RPMI8226 (cell line): ENCODE measurements at regions not wholly inside any gene's neighbourhood (a gene's known extent, or its start where the extent isn't known, plus 50 kb on each side); places are given as distances from the start of the nearest gene placed in this dataset.
A peak's percentile ranks its signal among the peaks of the same experiment; 100 is the strongest.

ENCODE experiments used
- DNase-seq: peaks from one replicate; pipeline ENCODE4 v3.0.0-alpha.2; 2015

GRCh38 chr6:41451515-41452163 lies 94.5 kb upstream of the FOXP4 start:
- no peak for DNase-seq

GRCh38 chr6:41452763-41453162 lies 93.4 kb upstream of the FOXP4 start:
- no peak for DNase-seq

- no peak for DNase-seq
Measured at GRCh38 chr6:41453244-41453643, 92.9 kb upstream of the FOXP4 start.

GRCh38 chr6:41454189-41454789 lies 91.9 kb upstream of the FOXP4 start:
- DNase-seq = no peak

GRCh38 chr6:41455410-41455809 lies 90.8 kb upstream of the FOXP4 start:
- no peak for DNase-seq

- no peak for DNase-seq
Measured at GRCh38 chr6:41455818-41456217, 90.4 kb upstream of the FOXP4 start.

- no peak for DNase-seq
Measured at GRCh38 chr6:41457303-41457670, 88.9 kb upstream of the FOXP4 start.

GRCh38 chr6:41459738-41460137 lies 86.4 kb upstream of the FOXP4 start:
- DNase-seq = no peak

- DNase-seq = no peak
Measured at GRCh38 chr6:41460742-41461336, 85.3 kb upstream of the FOXP4 start.

GRCh38 chr6:41462033-41462432 lies 84.1 kb upstream of the FOXP4 start:
- DNase-seq = no peak

- DNase-seq = peak; percentile 65
Measured at GRCh38 chr6:41463062-41463930, 82.9 kb upstream of the FOXP4 start.

- no peak for DNase-seq
Measured at GRCh38 chr6:41464019-41464418, 82.2 kb upstream of the FOXP4 start.

GRCh38 chr6:41464481-41464880 lies 81.7 kb upstream of the FOXP4 start:
- no peak for DNase-seq

- no peak for DNase-seq
Measured at GRCh38 chr6:41466437-41466990, 79.7 kb upstream of the FOXP4 start.

GRCh38 chr6:41467061-41467460 lies 79.1 kb upstream of the FOXP4 start:
- no peak for DNase-seq

- no peak for DNase-seq
Measured at GRCh38 chr6:41467627-41468404, 78.4 kb upstream of the FOXP4 start.

GRCh38 chr6:41469156-41470028 lies 76.8 kb upstream of the FOXP4 start:
- DNase-seq = no peak

- no peak for DNase-seq
Measured at GRCh38 chr6:41470029-41470330, 76.2 kb upstream of the FOXP4 start.

GRCh38 chr6:41470331-41471063 lies 75.7 kb upstream of the FOXP4 start:
- no peak for DNase-seq

- no peak for DNase-seq
Measured at GRCh38 chr6:41471064-41471895, 74.9 kb upstream of the FOXP4 start.
